SH-SY5Y (cell line): ENCODE measurements at regions not wholly inside any gene's neighbourhood (a gene's known extent, or its start where the extent isn't known, plus 50 kb on each side); places are given as distances from the start of the nearest gene placed in this dataset.

Experiments
- GATA2 ChIP-seq: IDR thresholded peaks from 2 replicates; pipeline ENCODE4 v1.6.1; 2011; ENCODE audit warnings: mild to moderate bottlenecking, low read depth, low read length
- GATA3 ChIP-seq: IDR thresholded peaks from 2 replicates; pipeline ENCODE4 v1.6.1; 2011; ENCODE audit warnings: low read depth, mild to moderate bottlenecking, low read length, moderate library complexity

- TF ChIP-seq GATA3 (no peak), GATA2 (no peak)
Measured at GRCh38 chr5:154654486-154655371, 100.4 kb upstream of the LARP1 start.
